HepG2 (cell line): ENCODE measurements at regions not wholly inside any gene's neighbourhood (a gene's known extent, or its start where the extent isn't known, plus 50 kb on each side); places are given as distances from the start of the nearest gene placed in this dataset.

Experiments
- CTCF ChIP-seq: sonication (generic); formaldehyde crosslinking; IDR thresholded peaks from 2 replicates; pipeline ENCODE4 v1.5.0; 2020; ENCODE audit warnings: mild to moderate bottlenecking, missing genetic modification reagents, moderate library complexity
- ZNF12 ChIP-seq: sonication (generic); formaldehyde crosslinking; IDR thresholded peaks from 2 replicates; pipeline ENCODE4 v1.5.0; 2020; ENCODE audit warnings: missing genetic modification reagents
- ZNF629 ChIP-seq: sonication (generic); formaldehyde crosslinking; conservative IDR thresholded peaks from 2 replicates; pipeline ENCODE4 v1.5.0; 2020; ENCODE audit warnings: missing genetic modification reagents

GRCh38 chr5:3738919-3739318 lies 143.3 kb downstream of the IRX1 start:
- TF ChIP-seq CTCF (CRISPR knock-in tag) (no peak), ZNF12 (CRISPR knock-in tag) (no peak), ZNF629 (no peak)
